ENCODE measurements at regions not wholly inside any gene's neighbourhood (a gene's known extent, or its start where the extent isn't known, plus 50 kb on each side); places are given as distances from the start of the nearest gene placed in this dataset.

DNA sequence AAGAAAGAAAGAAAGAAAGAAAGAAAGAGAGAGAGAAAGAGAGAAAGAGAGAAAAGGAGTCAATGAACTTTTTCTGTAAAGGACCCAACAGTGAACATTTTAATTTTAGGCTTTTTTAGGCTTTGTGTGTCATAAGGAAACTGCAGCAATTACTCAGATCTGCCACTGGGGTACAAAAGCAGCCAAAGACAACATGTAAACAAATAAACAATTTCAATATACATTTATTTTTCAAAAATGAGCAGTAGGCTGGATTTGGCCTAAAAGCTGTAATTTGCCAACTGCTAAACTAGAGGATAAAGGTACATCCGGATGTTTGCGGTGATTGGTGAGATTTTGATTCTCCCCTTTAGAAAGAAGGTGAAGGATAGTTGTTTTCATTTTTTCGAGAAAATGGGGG, 143.6 kb downstream of the CEMIP2 start:
- H3K9me3 ChIP-seq (ENCODE audit: low read length), result no peaks in the 10 kb centered on the region
- H2AFZ ChIP-seq (ENCODE audit: low read length), result no peak overlapping the region
- peaks cover 3% of the 10 kb centered on the region for H3F3A ChIP-seq (ENCODE audit: low read length, unreplicated experiment)
- no peaks in the 10 kb centered on the region for H4K20me1 ChIP-seq (ENCODE audit: low read length)
- intact Hi-C loops (cut with micrococcal nuclease), result no loop called here
- no peak overlapping the region for H3K4me2 ChIP-seq (ENCODE audit: low read length)
- no peaks in the 10 kb centered on the region for H3K9me2 ChIP-seq (replicated peaks; ENCODE audit: low read length)
- TF ChIP-seq EZH2phosphoT487 (IDR thresholded peaks at IDR 0.05; ENCODE audit: borderline replicate concordance, low read length), result no peak
- peak; percentile 28; the same call in 1 of the 2 replicates for TF ChIP-seq CTCF (conservative IDR thresholded peaks at IDR 0.05; ENCODE audit: low read depth, low read length)
- no peaks in the 10 kb centered on the region for H3K36me3 ChIP-seq (ENCODE audit: low read depth, low read length)
- H3K4me3 ChIP-seq (ENCODE audit: low read length), result no peak overlapping the region
- no peak for DNase-seq
- no peak overlapping the region for H3K27ac ChIP-seq (ENCODE audit: low read length)
- POLR2A ChIA-PET (ENCODE audit: unreplicated experiment), result no interaction called here
- no peak for ATAC-seq
- no TSS peak for BruUV-seq (replicated peaks)
- H3K9ac ChIP-seq (ENCODE audit: low read length), result no peak overlapping the region
- no peaks in the 10 kb centered on the region for H3K27me3 ChIP-seq (ENCODE audit: low read length)
- CTCF ChIA-PET, result no interaction called here
- no peaks in the 10 kb centered on the region for H3K79me2 ChIP-seq (ENCODE audit: low read length)
- peaks cover 22% of the 10 kb centered on the region for H3K4me1 ChIP-seq (ENCODE audit: insufficient read depth, low read length)

GRCh38 chr9:71620746-71621145, 147.6 kb downstream of the CEMIP2 start:
- H4K20me1 ChIP-seq (ENCODE audit: low read length), result no peaks in the 10 kb centered on the region
- H3K9me3 ChIP-seq (ENCODE audit: low read length), result no peaks in the 10 kb centered on the region
- H3K4me3 ChIP-seq (ENCODE audit: low read length), result no peak overlapping the region
- H3K9me2 ChIP-seq (replicated peaks; ENCODE audit: low read length), result no peaks in the 10 kb centered on the region
- H3K36me3 ChIP-seq (ENCODE audit: low read depth, low read length), result no peaks in the 10 kb centered on the region
- H3K27me3 ChIP-seq (ENCODE audit: low read length), result no peaks in the 10 kb centered on the region
- ChIA-PET CTCF (no interaction called here), POLR2A (ENCODE audit: unreplicated experiment) (no interaction called here)
- no peaks in the 10 kb centered on the region for H3F3A ChIP-seq (ENCODE audit: low read length, unreplicated experiment)
- no peak overlapping the region for H3K9ac ChIP-seq (ENCODE audit: low read length)
- H3K27ac ChIP-seq (ENCODE audit: low read length), result no peak overlapping the region
- intact Hi-C loops (cut with micrococcal nuclease), result no loop called here
- BruUV-seq (replicated peaks), result no TSS peak
- H3K4me2 ChIP-seq (ENCODE audit: low read length), result no peak overlapping the region
- DNase-seq, result no peak
- H3K79me2 ChIP-seq (ENCODE audit: low read length), result no peaks in the 10 kb centered on the region
- H3K4me1 ChIP-seq (ENCODE audit: insufficient read depth, low read length), result peaks cover 4% of the 10 kb centered on the region
- no peak for ATAC-seq
- TF ChIP-seq EZH2phosphoT487 (IDR thresholded peaks at IDR 0.05; ENCODE audit: borderline replicate concordance, low read length) (no peak), EZH2 (IDR thresholded peaks at IDR 0.05; ENCODE audit: low read length, unreplicated experiment) (no peak), CTCF (conservative IDR thresholded peaks at IDR 0.05; ENCODE audit: low read depth, low read length) (no peak)
- no peak overlapping the region for H2AFZ ChIP-seq (ENCODE audit: low read length)

DNA sequence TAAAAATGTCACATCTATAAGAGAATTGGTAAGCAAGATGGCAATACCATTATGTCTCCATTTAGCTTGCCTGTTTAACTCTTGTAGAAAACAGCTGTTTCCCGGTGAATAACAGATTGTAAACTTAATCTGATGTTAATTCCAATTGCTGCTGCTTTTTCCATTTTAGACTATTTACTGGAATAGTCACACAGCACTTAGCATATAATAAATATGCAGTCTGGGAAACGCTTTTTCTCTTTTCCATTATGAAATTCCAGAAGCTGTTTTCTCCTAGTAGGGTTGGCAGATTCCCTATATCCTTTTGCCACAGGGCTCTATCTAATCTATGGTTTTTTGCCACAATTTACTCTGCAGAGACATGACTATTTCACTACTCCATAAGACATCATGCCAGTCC, 148.0 kb downstream of the CEMIP2 start:
- H3K27me3 ChIP-seq (ENCODE audit: low read length), result no peaks in the 10 kb centered on the region
- no peak overlapping the region for H3K27ac ChIP-seq (ENCODE audit: low read length)
- H3K4me2 ChIP-seq (ENCODE audit: low read length), result no peak overlapping the region
- intact Hi-C loops (cut with micrococcal nuclease), result no loop called here
- H3K4me3 ChIP-seq (ENCODE audit: low read length), result no peak overlapping the region
- no peaks in the 10 kb centered on the region for H4K20me1 ChIP-seq (ENCODE audit: low read length)
- no peak overlapping the region for H2AFZ ChIP-seq (ENCODE audit: low read length)
- H3K4me1 ChIP-seq (ENCODE audit: insufficient read depth, low read length), result no peaks in the 10 kb centered on the region
- no peaks in the 10 kb centered on the region for H3K9me2 ChIP-seq (replicated peaks; ENCODE audit: low read length)
- no peak overlapping the region for H3K9ac ChIP-seq (ENCODE audit: low read length)
- DNase-seq (no peak), ATAC-seq (no peak)
- H3K9me3 ChIP-seq (ENCODE audit: low read length), result no peaks in the 10 kb centered on the region
- CTCF ChIA-PET, result no interaction called here
- H3F3A ChIP-seq (ENCODE audit: low read length, unreplicated experiment), result no peaks in the 10 kb centered on the region
- no peaks in the 10 kb centered on the region for H3K79me2 ChIP-seq (ENCODE audit: low read length)
- TF ChIP-seq EZH2phosphoT487 (IDR thresholded peaks at IDR 0.05; ENCODE audit: borderline replicate concordance, low read length) (no peak), CTCF (conservative IDR thresholded peaks at IDR 0.05; ENCODE audit: low read depth, low read length) (no peak), EZH2 (IDR thresholded peaks at IDR 0.05; ENCODE audit: low read length, unreplicated experiment) (no peak)
- POLR2A ChIA-PET (ENCODE audit: unreplicated experiment), result no interaction called here
- no TSS peak for BruUV-seq (replicated peaks)
- H3K36me3 ChIP-seq (ENCODE audit: low read depth, low read length), result no peaks in the 10 kb centered on the region

All from PC-3 (cell line).